ENCODE measurements at regions not wholly inside any gene's neighbourhood (a gene's known extent, or its start where the extent isn't known, plus 50 kb on each side); places are given as distances from the start of the nearest gene placed in this dataset.

- DNase-seq = no peak
Observed at GRCh38 chr12:74408601-74409166, 129.0 kb upstream of the ATXN7L3B start.

- no peak for DNase-seq
Observed at GRCh38 chr12:74412606-74413230, 124.9 kb upstream of the ATXN7L3B start.

GRCh38 chr12:74415633-74416032, 122.0 kb upstream of the ATXN7L3B start:
- DNase-seq = no peak

GRCh38 chr12:74418573-74418972, 119.1 kb upstream of the ATXN7L3B start:
- no peak for DNase-seq

- no peak for DNase-seq
Observed at GRCh38 chr12:74424778-74425177, 112.9 kb upstream of the ATXN7L3B start.

GRCh38 chr12:74426091-74426490, 111.5 kb upstream of the ATXN7L3B start:
- DNase-seq = no peak

- DNase-seq = no peak
Observed at GRCh38 chr12:74429535-74429934, 108.1 kb upstream of the ATXN7L3B start.

GRCh38 chr12:74431801-74432200, 105.8 kb upstream of the ATXN7L3B start:
- no peak for DNase-seq

- DNase-seq = no peak
Observed at GRCh38 chr12:74440469-74440868, 97.2 kb upstream of the ATXN7L3B start.

- DNase-seq = no peak
Observed at GRCh38 chr12:74441872-74442271, 95.8 kb upstream of the ATXN7L3B start.

GRCh38 chr12:74446466-74446865, 91.2 kb upstream of the ATXN7L3B start:
- no peak for DNase-seq

- DNase-seq = no peak
Observed at GRCh38 chr12:74449872-74450271, 87.8 kb upstream of the ATXN7L3B start.

- no peak for DNase-seq
Observed at GRCh38 chr12:74454109-74454508, 83.5 kb upstream of the ATXN7L3B start.

GRCh38 chr12:74455429-74455828, 82.2 kb upstream of the ATXN7L3B start:
- DNase-seq = no peak

GRCh38 chr12:74456431-74456830, 81.2 kb upstream of the ATXN7L3B start:
- no peak for DNase-seq

GRCh38 chr12:74468401-74468800, 69.2 kb upstream of the ATXN7L3B start:
- no peak for DNase-seq

GRCh38 chr12:74476234-74476633, 61.4 kb upstream of the ATXN7L3B start:
- no peak for DNase-seq

GRCh38 chr12:74481078-74481477, 56.6 kb upstream of the ATXN7L3B start:
- DNase-seq = no peak

GRCh38 chr12:74482115-74482514, 55.5 kb upstream of the ATXN7L3B start:
- DNase-seq = no peak

GRCh38 chr12:74483057-74483456, 54.6 kb upstream of the ATXN7L3B start:
- no peak for DNase-seq
